HepG2 (cell line): ENCODE measurements at regions not wholly inside any gene's neighbourhood (a gene's known extent, or its start where the extent isn't known, plus 50 kb on each side); places are given as distances from the start of the nearest gene placed in this dataset.
A peak's percentile ranks its signal among the peaks of the same experiment; 100 is the strongest.

ENCODE experiments used
- CBX2 ChIP-seq, 2 experiments: fragments of 200-600 bp in 1 of 2; sonication (generic); formaldehyde crosslinking in 1 of 2; IDR thresholded peaks; 2 replicates each; pipeline versions ENCODE4 v1.7.0 to v1.8.1; 2018 to 2022; ENCODE audit warnings: low read depth in 2 of 2, low read length in 1 of 2, mild to moderate bottlenecking in 1 of 2, missing genetic modification reagents in 1 of 2
- EEA1 ChIP-seq: sonication (generic); formaldehyde crosslinking; IDR thresholded peaks from 2 replicates; pipeline ENCODE4 v1.5.1; 2020; ENCODE audit warnings: mild to moderate bottlenecking, missing genetic modification reagents, borderline replicate concordance
- ERF ChIP-seq: IDR thresholded peaks from 2 replicates; pipeline ENCODE4 v1.6.1; 2018; ENCODE audit warnings: missing biosample characterization, missing genetic modification reagents
- FOXJ3 ChIP-seq: sonication (generic); formaldehyde crosslinking; IDR thresholded peaks from 2 replicates; pipeline ENCODE4 v1.4.0; 2020; ENCODE audit warnings: missing genetic modification reagents, mild to moderate bottlenecking, borderline replicate concordance
- KLF11 ChIP-seq: IDR thresholded peaks from 2 replicates; pipeline ENCODE4 v1.6.1; 2016; ENCODE audit warnings: missing compliant biosample characterization
- NFKB2 ChIP-seq: sonication (generic); formaldehyde crosslinking; IDR thresholded peaks from 2 replicates; pipeline ENCODE4 v1.4.0; 2020; ENCODE audit warnings: missing genetic modification reagents, borderline replicate concordance
- NRL ChIP-seq: sonication (generic); formaldehyde crosslinking; IDR thresholded peaks from 2 replicates; pipeline ENCODE4 v1.5.0; 2020; ENCODE audit warnings: missing genetic modification reagents, mild to moderate bottlenecking, moderate library complexity, borderline replicate concordance
- RFX3 ChIP-seq: IDR thresholded peaks from 2 replicates; pipeline ENCODE4 v1.6.1; 2016; ENCODE audit warnings: missing biosample characterization, missing genetic modification reagents
- SOX5 ChIP-seq: IDR thresholded peaks from 2 replicates; pipeline ENCODE4 v1.6.1; 2016; ENCODE audit warnings: borderline replicate concordance
- SRSF4 ChIP-seq: fragments of 200-400 bp; formaldehyde crosslinking; IDR thresholded peaks from one replicate; pipeline ENCODE4 v1.6.1; 2018; ENCODE audit warnings: mild to moderate bottlenecking, low read depth, low read length, moderate library complexity; ENCODE audit not compliant: poor library complexity, severe bottlenecking
- TEAD3 ChIP-seq: optimal IDR thresholded peaks from 2 replicates; pipeline ENCODE3; 2016; ENCODE audit warnings: borderline replicate concordance
- ZFP36L1 ChIP-seq: sonication (generic); formaldehyde crosslinking; IDR thresholded peaks from 2 replicates; pipeline ENCODE4 v1.8.0; 2022; ENCODE audit warnings: mild to moderate bottlenecking, missing genetic modification reagents, moderate library complexity
- ZNF775 ChIP-seq: sonication (generic); formaldehyde crosslinking; IDR thresholded peaks from 2 replicates; pipeline ENCODE4 v1.4.0; 2020; ENCODE audit warnings: missing genetic modification reagents, mild to moderate bottlenecking, moderate library complexity, borderline replicate concordance
- ZSCAN25 ChIP-seq: sonication (generic); formaldehyde crosslinking; IDR thresholded peaks from 2 replicates; pipeline ENCODE4 v1.8.0; 2022; ENCODE audit warnings: mild to moderate bottlenecking, missing genetic modification reagents
- TF ChIP-seq, protein P1 (sequence below): sonication (generic); formaldehyde crosslinking; IDR thresholded peaks from 2 replicates; pipeline ENCODE4 v1.9.0; 2021; ENCODE audit warnings: mild to moderate bottlenecking, missing genetic modification reagents
- TF ChIP-seq, protein P2 (sequence below): sonication (generic); formaldehyde crosslinking; IDR thresholded peaks from 2 replicates; pipeline ENCODE4 v1.8.0; 2022; ENCODE audit warnings: missing genetic modification reagents, mild to moderate bottlenecking, moderate library complexity, borderline replicate concordance
- TF ChIP-seq, protein P3 (sequence below): sonication (generic); formaldehyde crosslinking; IDR thresholded peaks from 2 replicates; pipeline ENCODE4 v1.8.0; 2022; ENCODE audit warnings: missing genetic modification reagents, mild to moderate bottlenecking, inconsistent platforms, borderline replicate concordance

DNA sequence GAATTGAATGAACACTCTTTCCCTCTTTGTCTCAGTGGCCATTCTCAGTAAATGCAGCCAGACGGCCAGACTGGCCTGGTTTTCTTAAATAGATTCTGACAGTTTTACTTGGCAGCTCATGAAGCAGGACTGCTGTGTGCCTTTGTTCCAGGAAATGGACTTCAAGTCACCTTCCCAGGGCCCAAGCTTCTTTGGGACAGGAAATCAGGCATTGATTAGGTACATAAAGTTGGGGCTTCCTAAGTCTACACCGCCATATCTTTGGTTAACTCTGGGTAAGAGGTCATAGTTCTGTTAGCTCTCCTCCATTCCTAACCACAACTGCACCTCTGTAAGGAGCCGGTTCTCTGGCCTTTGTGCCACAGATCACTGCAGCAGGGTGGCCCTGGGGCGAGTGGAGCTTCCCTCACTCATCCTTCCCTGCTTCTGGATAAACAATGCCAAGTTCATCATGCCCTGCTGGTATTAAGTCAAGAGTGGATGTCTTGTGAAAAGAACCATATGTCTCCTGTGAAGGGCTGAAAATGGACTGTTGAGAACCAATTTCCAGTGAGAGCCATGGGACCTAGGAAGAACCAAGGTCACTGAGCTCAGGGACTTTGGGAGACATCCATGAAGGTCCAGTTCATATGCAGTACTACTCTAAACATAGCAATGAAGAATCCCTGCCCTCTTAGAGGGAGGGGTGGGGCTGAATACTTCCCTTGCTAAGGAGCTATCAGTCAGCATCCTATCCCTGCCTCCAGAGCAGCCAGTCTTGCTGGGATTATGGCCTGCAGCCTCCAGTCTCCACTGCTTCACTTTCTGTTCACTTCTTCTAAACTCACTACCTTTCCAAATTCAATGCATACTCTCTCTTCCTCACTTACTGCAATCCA is 122.6 kb upstream of the XPO1 start (continued):
- TF ChIP-seq, protein P1, sequence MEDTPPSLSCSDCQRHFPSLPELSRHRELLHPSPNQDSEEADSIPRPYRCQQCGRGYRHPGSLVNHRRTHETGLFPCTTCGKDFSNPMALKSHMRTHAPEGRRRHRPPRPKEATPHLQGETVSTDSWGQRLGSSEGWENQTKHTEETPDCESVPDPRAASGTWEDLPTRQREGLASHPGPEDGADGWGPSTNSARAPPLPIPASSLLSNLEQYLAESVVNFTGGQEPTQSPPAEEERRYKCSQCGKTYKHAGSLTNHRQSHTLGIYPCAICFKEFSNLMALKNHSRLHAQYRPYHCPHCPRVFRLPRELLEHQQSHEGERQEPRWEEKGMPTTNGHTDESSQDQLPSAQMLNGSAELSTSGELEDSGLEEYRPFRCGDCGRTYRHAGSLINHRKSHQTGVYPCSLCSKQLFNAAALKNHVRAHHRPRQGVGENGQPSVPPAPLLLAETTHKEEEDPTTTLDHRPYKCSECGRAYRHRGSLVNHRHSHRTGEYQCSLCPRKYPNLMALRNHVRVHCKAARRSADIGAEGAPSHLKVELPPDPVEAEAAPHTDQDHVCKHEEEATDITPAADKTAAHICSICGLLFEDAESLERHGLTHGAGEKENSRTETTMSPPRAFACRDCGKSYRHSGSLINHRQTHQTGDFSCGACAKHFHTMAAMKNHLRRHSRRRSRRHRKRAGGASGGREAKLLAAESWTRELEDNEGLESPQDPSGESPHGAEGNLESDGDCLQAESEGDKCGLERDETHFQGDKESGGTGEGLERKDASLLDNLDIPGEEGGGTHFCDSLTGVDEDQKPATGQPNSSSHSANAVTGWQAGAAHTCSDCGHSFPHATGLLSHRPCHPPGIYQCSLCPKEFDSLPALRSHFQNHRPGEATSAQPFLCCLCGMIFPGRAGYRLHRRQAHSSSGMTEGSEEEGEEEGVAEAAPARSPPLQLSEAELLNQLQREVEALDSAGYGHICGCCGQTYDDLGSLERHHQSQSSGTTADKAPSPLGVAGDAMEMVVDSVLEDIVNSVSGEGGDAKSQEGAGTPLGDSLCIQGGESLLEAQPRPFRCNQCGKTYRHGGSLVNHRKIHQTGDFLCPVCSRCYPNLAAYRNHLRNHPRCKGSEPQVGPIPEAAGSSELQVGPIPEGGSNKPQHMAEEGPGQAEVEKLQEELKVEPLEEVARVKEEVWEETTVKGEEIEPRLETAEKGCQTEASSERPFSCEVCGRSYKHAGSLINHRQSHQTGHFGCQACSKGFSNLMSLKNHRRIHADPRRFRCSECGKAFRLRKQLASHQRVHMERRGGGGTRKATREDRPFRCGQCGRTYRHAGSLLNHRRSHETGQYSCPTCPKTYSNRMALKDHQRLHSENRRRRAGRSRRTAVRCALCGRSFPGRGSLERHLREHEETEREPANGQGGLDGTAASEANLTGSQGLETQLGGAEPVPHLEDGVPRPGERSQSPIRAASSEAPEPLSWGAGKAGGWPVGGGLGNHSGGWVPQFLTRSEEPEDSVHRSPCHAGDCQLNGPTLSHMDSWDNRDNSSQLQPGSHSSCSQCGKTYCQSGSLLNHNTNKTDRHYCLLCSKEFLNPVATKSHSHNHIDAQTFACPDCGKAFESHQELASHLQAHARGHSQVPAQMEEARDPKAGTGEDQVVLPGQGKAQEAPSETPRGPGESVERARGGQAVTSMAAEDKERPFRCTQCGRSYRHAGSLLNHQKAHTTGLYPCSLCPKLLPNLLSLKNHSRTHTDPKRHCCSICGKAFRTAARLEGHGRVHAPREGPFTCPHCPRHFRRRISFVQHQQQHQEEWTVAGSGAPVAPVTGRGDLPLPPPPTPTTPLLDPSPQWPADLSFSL (CRISPR knock-in tag) = no peak
- TF ChIP-seq EEA1 (CRISPR knock-in tag) = no peak
- no peak for TF ChIP-seq ZFP36L1
- TF ChIP-seq KLF11 = no peak
- no peak for TF ChIP-seq TEAD3
- 0 out of 2 replicates have a peak, but pooled peaks have one; percentile 16 for TF ChIP-seq SOX5 (CRISPR knock-in tag)
- TF ChIP-seq, protein P2, sequence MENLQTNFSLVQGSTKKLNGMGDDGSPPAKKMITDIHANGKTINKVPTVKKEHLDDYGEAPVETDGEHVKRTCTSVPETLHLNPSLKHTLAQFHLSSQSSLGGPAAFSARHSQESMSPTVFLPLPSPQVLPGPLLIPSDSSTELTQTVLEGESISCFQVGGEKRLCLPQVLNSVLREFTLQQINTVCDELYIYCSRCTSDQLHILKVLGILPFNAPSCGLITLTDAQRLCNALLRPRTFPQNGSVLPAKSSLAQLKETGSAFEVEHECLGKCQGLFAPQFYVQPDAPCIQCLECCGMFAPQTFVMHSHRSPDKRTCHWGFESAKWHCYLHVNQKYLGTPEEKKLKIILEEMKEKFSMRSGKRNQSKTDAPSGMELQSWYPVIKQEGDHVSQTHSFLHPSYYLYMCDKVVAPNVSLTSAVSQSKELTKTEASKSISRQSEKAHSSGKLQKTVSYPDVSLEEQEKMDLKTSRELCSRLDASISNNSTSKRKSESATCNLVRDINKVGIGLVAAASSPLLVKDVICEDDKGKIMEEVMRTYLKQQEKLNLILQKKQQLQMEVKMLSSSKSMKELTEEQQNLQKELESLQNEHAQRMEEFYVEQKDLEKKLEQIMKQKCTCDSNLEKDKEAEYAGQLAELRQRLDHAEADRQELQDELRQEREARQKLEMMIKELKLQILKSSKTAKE (CRISPR knock-in tag) = no peak
- no peak for TF ChIP-seq SRSF4
- TF ChIP-seq ZSCAN25 (CRISPR knock-in tag) = peak; percentile 98
- no peak for TF ChIP-seq CBX2 (IDR thresholded peaks at IDR 0.05; ENCODE audit: low read depth, low read length)
- TF ChIP-seq CBX2 (CRISPR knock-in tag; IDR thresholded peaks at IDR 0.05; ENCODE audit: low read depth) = no peak
- TF ChIP-seq ERF (CRISPR knock-in tag) = no peak
- TF ChIP-seq, protein P3, sequence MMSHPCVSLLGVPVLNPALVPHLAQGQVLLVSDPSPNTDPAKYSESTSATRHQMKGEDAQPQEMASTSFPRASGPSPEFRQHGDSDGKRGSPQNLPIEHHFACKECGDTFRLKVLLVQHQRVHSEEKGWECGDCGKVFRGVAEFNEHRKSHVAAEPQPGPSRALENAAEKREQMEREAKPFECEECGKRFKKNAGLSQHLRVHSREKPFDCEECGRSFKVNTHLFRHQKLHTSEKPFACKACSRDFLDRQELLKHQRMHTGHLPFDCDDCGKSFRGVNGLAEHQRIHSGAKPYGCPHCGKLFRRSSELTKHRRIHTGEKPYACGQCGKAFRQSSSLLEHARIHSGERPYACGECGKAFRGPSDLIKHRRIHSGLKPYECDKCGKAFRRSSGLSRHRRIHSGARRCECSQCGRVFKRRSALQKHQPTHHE (CRISPR knock-in tag) = 0 out of 2 replicates have a peak, but pooled peaks have one; percentile 49
- peak; percentile 30; the same call in 1 of the 2 replicates for TF ChIP-seq FOXJ3 (CRISPR knock-in tag)
- TF ChIP-seq ZNF775 (CRISPR knock-in tag) = no peak
- TF ChIP-seq NRL (CRISPR knock-in tag) = no peak
- TF ChIP-seq RFX3 (CRISPR knock-in tag) = no peak
- TF ChIP-seq NFKB2 (CRISPR knock-in tag) = no peak
